BE2C (cell line): ENCODE measurements at regions not wholly inside any gene's neighbourhood (a gene's known extent, or its start where the extent isn't known, plus 50 kb on each side); places are given as distances from the start of the nearest gene placed in this dataset.

Source experiments
- DNase-seq: peaks from one replicate; pipeline ENCODE4 v3.0.0-alpha.2; 2020
- H3K27me3 ChIP-seq: fragments of 250-450 bp; sonication (Bioruptor Pico); 2 replicates; pipeline ENCODE4 v1.5.1; 2020; ENCODE audit warnings: mild to moderate bottlenecking
- H3K36me3 ChIP-seq: fragments of 250-450 bp; sonication (Bioruptor Pico); 2 replicates; pipeline ENCODE4 v1.5.1; 2020; ENCODE audit warnings: mild to moderate bottlenecking
- H3K4me1 ChIP-seq: fragments of 250-450 bp; sonication (Bioruptor Pico); 2 replicates; pipeline ENCODE4 v1.5.1; 2020
- H3K4me3 ChIP-seq: 2 replicates; pipeline ENCODE4 v1.5.1; 2011; ENCODE audit warnings: low read depth, low read length
- H3K9me3 ChIP-seq: fragments of 250-450 bp; sonication (Bioruptor Pico); 2 replicates; pipeline ENCODE4 v1.5.1; 2020
- TF ChIP-seq, protein P1 (sequence below): IDR thresholded peaks from 2 replicates; pipeline ENCODE4 v1.5.1; 2012; ENCODE audit warnings: mild to moderate bottlenecking, low read depth, low read length

DNA sequence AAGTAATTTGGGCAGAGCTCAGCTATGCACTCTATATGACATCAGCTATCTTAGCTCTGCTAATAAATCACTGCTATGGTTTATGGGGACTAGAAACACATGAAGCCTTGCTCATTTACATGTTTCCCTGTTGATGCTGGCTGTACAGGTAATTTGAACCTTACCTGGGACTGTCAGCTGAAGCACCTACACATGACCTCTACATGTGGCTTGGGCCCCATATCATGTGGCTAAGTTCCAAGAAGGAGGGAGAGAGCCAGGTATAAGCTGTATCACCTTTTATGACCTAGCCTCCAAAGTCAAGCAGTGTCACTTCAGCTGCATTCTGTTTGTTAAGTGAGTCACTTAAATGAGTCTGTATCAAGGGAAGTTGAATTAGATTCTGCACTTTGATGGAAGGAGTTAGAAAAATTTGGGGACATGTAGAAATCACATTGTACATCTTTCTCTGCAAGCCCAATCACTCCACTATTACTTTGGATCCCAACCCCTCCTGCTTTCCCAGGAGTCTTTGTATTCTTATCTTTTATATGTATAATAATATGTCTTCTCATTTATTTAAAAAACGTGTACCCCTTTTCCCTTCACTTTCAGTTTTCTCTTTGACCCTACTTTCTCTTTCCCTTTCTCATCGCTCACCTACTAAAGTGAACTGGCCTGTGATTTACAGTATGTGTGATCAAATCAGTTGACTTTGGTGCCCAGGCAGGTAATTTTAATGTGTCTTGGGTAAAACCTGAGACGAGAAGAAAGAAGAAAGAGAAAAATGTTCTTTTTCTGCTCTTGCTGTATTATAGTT, 53.4 kb upstream of the PRKACB start:
- H3K4me3 ChIP-seq = no peak overlapping the region

DNA sequence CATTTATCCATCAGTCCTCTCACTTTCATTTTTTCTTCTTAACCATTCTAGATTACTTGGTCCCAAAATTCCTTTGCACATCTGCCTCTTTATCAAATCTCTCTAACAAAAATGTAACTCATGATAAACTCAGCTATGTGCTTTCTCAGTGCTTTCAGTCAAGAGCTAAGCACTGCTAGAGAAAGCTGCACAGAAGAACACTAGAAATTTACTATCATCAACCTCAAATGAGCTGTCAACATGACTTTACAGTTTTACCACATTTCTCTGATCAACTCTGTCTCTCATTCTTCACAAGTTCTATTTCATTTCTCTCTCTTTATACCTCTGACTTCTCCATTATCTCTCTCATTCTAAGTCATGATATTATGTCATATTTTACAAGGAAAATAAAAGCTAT, 54.2 kb upstream of the PRKACB start:
- H3K9me3 ChIP-seq = no peaks in the 10 kb centered on the region
- no peak for DNase-seq
- TF ChIP-seq, protein P1, sequence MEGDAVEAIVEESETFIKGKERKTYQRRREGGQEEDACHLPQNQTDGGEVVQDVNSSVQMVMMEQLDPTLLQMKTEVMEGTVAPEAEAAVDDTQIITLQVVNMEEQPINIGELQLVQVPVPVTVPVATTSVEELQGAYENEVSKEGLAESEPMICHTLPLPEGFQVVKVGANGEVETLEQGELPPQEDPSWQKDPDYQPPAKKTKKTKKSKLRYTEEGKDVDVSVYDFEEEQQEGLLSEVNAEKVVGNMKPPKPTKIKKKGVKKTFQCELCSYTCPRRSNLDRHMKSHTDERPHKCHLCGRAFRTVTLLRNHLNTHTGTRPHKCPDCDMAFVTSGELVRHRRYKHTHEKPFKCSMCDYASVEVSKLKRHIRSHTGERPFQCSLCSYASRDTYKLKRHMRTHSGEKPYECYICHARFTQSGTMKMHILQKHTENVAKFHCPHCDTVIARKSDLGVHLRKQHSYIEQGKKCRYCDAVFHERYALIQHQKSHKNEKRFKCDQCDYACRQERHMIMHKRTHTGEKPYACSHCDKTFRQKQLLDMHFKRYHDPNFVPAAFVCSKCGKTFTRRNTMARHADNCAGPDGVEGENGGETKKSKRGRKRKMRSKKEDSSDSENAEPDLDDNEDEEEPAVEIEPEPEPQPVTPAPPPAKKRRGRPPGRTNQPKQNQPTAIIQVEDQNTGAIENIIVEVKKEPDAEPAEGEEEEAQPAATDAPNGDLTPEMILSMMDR = no peak
- no peak overlapping the region for H3K4me3 ChIP-seq
- H3K4me1 ChIP-seq = no peaks in the 10 kb centered on the region
- no peaks in the 10 kb centered on the region for H3K27me3 ChIP-seq
- H3K36me3 ChIP-seq = no peaks in the 10 kb centered on the region

More for the DNA sequence above, 53.4 kb upstream of the PRKACB start:
- TF ChIP-seq, protein P1 = no peak
- no peaks in the 10 kb centered on the region for H3K27me3 ChIP-seq
- H3K4me1 ChIP-seq = no peaks in the 10 kb centered on the region
- no peak for DNase-seq
- H3K9me3 ChIP-seq = no peaks in the 10 kb centered on the region
- H3K36me3 ChIP-seq = no peaks in the 10 kb centered on the region

DNA sequence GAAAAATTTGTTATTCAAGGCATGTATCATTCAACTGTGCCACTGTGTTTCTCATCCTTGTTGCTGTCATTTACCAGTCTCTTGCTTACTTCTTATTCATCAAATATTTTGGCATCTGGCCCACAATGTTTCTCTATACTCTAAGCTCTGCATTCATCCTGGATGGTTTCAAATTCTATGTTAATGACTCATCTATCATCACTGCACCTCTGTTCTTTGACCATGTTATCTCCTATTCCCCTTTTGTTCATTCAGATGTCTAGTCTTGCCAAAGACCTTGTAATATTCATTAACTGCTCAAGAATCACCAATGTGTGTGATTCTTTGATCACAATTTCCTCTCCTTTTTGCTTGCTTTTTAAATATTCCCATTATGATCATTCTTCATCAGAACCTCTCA, 54.6 kb upstream of the PRKACB start:
- no peaks in the 10 kb centered on the region for H3K9me3 ChIP-seq
- H3K4me1 ChIP-seq = no peaks in the 10 kb centered on the region
- H3K4me3 ChIP-seq = no peak overlapping the region
- DNase-seq = no peak
- no peaks in the 10 kb centered on the region for H3K27me3 ChIP-seq
- TF ChIP-seq, protein P1 = no peak
- no peaks in the 10 kb centered on the region for H3K36me3 ChIP-seq

DNA sequence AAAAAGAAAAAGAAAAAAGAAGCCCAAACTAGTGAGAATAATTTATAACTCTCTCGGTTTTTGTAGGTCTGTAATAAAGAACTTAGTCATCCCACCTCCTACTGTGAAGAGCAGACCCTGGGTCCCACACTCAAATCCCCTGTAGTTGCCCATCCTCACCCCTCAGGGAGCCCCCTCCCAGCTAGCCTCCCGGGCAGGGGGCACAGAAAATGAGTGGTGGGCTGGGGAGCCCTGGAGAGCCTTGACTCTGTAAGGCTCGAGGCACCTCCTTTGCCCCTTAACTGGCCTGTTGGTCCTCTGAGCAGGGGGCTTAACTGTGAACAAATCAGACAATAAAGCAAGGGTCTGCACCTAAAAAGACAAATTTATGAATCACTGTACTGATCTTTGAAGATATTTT, 57.5 kb upstream of the PRKACB start:
- Histone ChIP-seq H3K4me3 (no peak overlapping the region), H3K36me3 (no peaks in the 10 kb centered on the region), H3K9me3 (no peaks in the 10 kb centered on the region), H3K4me1 (no peaks in the 10 kb centered on the region), H3K27me3 (no peaks in the 10 kb centered on the region)
- no peak for DNase-seq
- TF ChIP-seq, protein P1 = no peak

DNA sequence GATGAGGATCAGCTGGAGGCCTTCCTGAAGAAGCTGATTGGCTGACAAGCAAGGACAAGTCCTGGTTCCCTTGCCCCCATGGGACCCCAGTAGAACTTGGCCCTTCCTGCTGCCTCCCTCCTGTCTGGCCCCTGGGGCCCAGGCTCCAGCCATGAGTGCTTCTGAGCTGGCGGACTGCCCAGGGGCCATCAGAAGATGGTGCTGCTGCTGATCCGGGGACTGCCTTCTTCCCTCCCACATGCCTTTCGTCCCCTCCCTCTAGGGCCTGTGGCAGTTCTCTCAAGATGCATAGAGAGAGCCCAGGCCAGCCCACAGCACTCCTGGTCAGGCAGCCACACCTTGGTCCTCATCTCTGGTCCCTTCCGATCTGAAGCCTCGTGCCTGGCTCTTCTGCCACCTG, 57.9 kb upstream of the PRKACB start:
- H3K36me3 ChIP-seq = no peaks in the 10 kb centered on the region

DNA sequence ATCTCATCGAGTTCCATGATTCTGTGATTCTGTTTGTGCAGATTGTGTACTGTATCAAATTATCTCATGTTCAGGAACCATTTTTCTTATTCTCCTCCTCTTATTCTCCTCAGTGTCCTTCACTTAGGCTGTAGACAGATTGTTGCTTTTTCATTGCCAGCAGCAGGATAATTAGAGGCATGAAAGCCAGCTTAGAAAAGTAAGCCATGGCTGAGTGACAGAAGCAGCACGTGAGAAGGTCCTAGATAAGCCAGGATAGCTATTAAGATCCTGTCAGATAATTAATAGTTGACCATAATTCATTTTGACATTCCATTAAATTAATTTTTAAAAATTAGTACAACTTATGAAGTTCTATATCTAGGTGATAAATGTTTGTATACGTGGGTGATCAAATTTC, 60.8 kb upstream of the PRKACB start:
- Histone ChIP-seq H3K27me3 (no peaks in the 10 kb centered on the region), H3K36me3 (no peaks in the 10 kb centered on the region), H3K4me3 (no peak overlapping the region), H3K4me1 (no peaks in the 10 kb centered on the region), H3K9me3 (no peaks in the 10 kb centered on the region)
- TF ChIP-seq, protein P1 = no peak
- DNase-seq = no peak

More for the DNA sequence above, 57.9 kb upstream of the PRKACB start:
- no peaks in the 10 kb centered on the region for H3K27me3 ChIP-seq
- peak; percentile 53 for DNase-seq
- no peak overlapping the region for H3K4me3 ChIP-seq
- TF ChIP-seq, protein P1 = no peak
- H3K4me1 ChIP-seq = no peaks in the 10 kb centered on the region
- H3K9me3 ChIP-seq = no peaks in the 10 kb centered on the region
